ENCODE measurements at regions not wholly inside any gene's neighbourhood (a gene's known extent, or its start where the extent isn't known, plus 50 kb on each side); places are given as distances from the start of the nearest gene placed in this dataset.

- TF ChIP-seq CTCF (conservative IDR thresholded peaks at IDR 0.05; ENCODE audit: low read depth, low read length) (no peak), EZH2 (IDR thresholded peaks at IDR 0.05; ENCODE audit: borderline replicate concordance, low read depth, low read length, poor library complexity, severe bottlenecking) (no peak)
Measured at GRCh38 chr11:69986830-69987229, 91.3 kb upstream of the ANO1 start.

All from A673 (cell line).